Panc1 (cell line): ENCODE measurements at regions not wholly inside any gene's neighbourhood (a gene's known extent, or its start where the extent isn't known, plus 50 kb on each side); places are given as distances from the start of the nearest gene placed in this dataset.

Source experiments
- POLR2AphosphoS5 ChIP-seq: IDR thresholded peaks from 2 replicates; pipeline ENCODE4 v1.6.1; 2012; ENCODE audit warnings: mild to moderate bottlenecking, low read depth, low read length, moderate library complexity
- SIN3A ChIP-seq: IDR thresholded peaks from 2 replicates; pipeline ENCODE4 v1.6.1; 2012; ENCODE audit warnings: low read depth, mild to moderate bottlenecking, low read length, moderate library complexity, borderline replicate concordance; ENCODE audit not compliant: insufficient read depth
- TF ChIP-seq, protein P1 (sequence below): fragments of 450-650 bp; IDR thresholded peaks from 2 replicates; pipeline ENCODE4 v1.5.1; 2017; ENCODE audit warnings: mild to moderate bottlenecking
- TF ChIP-seq, protein P2 (sequence below), 2 experiments: IDR thresholded peaks; 2 replicates each; pipeline ENCODE4 v1.6.1; 2011 to 2012; ENCODE audit warnings: low read depth in 2 of 2, control low read depth in 1 of 2, low read length in 1 of 2, mild to moderate bottlenecking in 1 of 2, moderate library complexity in 1 of 2; ENCODE audit not compliant: insufficient read depth in 1 of 2

DNA sequence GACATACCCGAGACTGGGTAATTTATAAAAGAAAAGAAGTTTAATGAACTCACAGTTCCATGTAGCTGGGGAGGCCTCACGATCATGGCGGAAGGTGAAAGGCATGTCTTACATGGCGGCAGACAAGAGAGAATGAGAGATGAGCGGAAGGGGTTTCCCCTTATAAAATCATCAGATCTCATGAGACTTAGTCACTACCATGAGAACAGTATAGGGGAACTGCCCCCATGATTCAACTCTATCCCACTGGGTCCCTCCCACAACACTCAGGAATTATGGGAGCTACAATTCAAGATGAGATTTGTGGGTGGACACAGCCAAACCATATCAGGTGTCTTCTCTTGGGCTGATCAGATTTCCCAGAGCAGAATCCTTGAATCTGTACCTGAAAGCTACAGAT, 617.3 kb upstream of the ID2 start:
- TF ChIP-seq, protein P1, sequence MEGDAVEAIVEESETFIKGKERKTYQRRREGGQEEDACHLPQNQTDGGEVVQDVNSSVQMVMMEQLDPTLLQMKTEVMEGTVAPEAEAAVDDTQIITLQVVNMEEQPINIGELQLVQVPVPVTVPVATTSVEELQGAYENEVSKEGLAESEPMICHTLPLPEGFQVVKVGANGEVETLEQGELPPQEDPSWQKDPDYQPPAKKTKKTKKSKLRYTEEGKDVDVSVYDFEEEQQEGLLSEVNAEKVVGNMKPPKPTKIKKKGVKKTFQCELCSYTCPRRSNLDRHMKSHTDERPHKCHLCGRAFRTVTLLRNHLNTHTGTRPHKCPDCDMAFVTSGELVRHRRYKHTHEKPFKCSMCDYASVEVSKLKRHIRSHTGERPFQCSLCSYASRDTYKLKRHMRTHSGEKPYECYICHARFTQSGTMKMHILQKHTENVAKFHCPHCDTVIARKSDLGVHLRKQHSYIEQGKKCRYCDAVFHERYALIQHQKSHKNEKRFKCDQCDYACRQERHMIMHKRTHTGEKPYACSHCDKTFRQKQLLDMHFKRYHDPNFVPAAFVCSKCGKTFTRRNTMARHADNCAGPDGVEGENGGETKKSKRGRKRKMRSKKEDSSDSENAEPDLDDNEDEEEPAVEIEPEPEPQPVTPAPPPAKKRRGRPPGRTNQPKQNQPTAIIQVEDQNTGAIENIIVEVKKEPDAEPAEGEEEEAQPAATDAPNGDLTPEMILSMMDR, result no peak
- no peak for TF ChIP-seq POLR2AphosphoS5
- TF ChIP-seq SIN3A, result no peak
- TF ChIP-seq, protein P2, sequence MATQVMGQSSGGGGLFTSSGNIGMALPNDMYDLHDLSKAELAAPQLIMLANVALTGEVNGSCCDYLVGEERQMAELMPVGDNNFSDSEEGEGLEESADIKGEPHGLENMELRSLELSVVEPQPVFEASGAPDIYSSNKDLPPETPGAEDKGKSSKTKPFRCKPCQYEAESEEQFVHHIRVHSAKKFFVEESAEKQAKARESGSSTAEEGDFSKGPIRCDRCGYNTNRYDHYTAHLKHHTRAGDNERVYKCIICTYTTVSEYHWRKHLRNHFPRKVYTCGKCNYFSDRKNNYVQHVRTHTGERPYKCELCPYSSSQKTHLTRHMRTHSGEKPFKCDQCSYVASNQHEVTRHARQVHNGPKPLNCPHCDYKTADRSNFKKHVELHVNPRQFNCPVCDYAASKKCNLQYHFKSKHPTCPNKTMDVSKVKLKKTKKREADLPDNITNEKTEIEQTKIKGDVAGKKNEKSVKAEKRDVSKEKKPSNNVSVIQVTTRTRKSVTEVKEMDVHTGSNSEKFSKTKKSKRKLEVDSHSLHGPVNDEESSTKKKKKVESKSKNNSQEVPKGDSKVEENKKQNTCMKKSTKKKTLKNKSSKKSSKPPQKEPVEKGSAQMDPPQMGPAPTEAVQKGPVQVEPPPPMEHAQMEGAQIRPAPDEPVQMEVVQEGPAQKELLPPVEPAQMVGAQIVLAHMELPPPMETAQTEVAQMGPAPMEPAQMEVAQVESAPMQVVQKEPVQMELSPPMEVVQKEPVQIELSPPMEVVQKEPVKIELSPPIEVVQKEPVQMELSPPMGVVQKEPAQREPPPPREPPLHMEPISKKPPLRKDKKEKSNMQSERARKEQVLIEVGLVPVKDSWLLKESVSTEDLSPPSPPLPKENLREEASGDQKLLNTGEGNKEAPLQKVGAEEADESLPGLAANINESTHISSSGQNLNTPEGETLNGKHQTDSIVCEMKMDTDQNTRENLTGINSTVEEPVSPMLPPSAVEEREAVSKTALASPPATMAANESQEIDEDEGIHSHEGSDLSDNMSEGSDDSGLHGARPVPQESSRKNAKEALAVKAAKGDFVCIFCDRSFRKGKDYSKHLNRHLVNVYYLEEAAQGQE (IDR thresholded peaks at IDR 0.05; ENCODE audit: insufficient read depth in 1 of 2, low read depth in 2 of 2, low read length in 1 of 2), result no peak
